22Rv1 (cell line): ENCODE measurements at regions not wholly inside any gene's neighbourhood (a gene's known extent, or its start where the extent isn't known, plus 50 kb on each side); places are given as distances from the start of the nearest gene placed in this dataset.

Experiments
- H3K27ac ChIP-seq: fragments of 450-650 bp; 2 replicates; pipeline ENCODE4 v1.5.1; 2017
- CTCF ChIP-seq: fragments of 450-650 bp; IDR thresholded peaks from 2 replicates; pipeline ENCODE4 v1.5.1; 2017; ENCODE audit warnings: mild to moderate bottlenecking
- ZFX ChIP-seq: fragments of 450-650 bp; IDR thresholded peaks from 2 replicates; pipeline ENCODE4 v1.6.1; 2017; ENCODE audit warnings: antibody characterized with exemption, borderline replicate concordance

DNA sequence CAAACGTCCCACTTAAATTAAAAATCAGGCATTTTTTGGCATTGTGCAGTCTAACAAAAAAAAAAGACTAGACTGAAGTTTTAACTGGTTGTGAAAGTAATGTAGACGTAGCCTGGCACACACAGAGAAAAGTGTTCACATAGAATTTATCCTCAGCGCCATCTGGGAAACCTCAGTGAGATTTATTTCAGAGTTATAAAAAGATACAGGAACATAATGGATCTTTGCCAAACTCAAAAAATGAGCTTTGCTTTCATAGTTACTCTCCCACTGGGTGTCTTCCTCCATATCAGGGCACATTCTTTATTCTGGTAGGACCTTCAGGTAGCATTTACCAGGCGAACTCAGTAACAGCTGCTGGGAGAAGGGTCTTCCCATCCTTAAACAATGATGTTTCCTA lies 532.4 kb upstream of the SALL3 start:
- TF ChIP-seq CTCF (no peak), ZFX (no peak)
- H3K27ac ChIP-seq: no peak overlapping the region

- H3K27ac ChIP-seq: no peak overlapping the region
- no peak for TF ChIP-seq ZFX
- TF ChIP-seq CTCF: peak; percentile 41
These were observed 531.5 kb upstream of the SALL3 start for GRCh38 chr18:78448106-78448505.

GRCh38 chr18:78448591-78448990 lies 531.0 kb upstream of the SALL3 start:
- TF ChIP-seq CTCF (no peak), ZFX (no peak)
- H3K27ac ChIP-seq: no peak overlapping the region

DNA sequence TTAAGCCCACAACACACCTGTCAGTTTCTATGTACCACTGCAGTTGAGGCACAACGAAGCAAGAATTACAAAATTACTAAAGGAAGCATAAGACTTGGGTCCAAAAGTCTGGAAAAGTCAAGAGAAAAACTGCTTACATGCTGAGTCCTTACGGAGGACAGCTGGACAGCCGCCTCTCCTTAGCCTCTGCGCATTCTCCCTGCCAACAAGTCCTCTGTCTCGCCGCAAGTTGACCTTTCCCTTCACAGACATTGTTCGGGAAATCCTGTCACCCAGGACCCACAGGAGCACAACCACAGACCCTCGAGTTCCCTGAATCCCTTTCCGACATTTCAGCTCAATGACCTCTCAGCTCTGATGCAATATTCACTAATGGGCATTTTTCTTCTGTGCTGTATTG lies 525.4 kb upstream of the SALL3 start:
- no peak overlapping the region for H3K27ac ChIP-seq
- TF ChIP-seq CTCF: no peak
- TF ChIP-seq ZFX: no peak

GRCh38 chr18:78455386-78455785 lies 524.2 kb upstream of the SALL3 start:
- TF ChIP-seq ZFX (no peak), CTCF (no peak)
- no peak overlapping the region for H3K27ac ChIP-seq

GRCh38 chr18:78457011-78457410 lies 522.6 kb upstream of the SALL3 start:
- H3K27ac ChIP-seq: no peak overlapping the region
- TF ChIP-seq ZFX: no peak
- no peak for TF ChIP-seq CTCF

GRCh38 chr18:78457731-78458130 lies 521.9 kb upstream of the SALL3 start:
- TF ChIP-seq CTCF: no peak
- no peak for TF ChIP-seq ZFX
- no peak overlapping the region for H3K27ac ChIP-seq
